NB4 (cell line): ENCODE measurements at regions not wholly inside any gene's neighbourhood (a gene's known extent, or its start where the extent isn't known, plus 50 kb on each side); places are given as distances from the start of the nearest gene placed in this dataset.

Source experiments
- DNase-seq: peaks from one replicate; pipeline ENCODE4 v3.0.0; 2010; ENCODE audit warnings: low read depth
- H3K4me3 ChIP-seq: one replicate; pipeline ENCODE4 v1.5.1; 2011; ENCODE audit warnings: mild to moderate bottlenecking, low read depth, low read length, moderate library complexity
- MYC ChIP-seq: IDR thresholded peaks from 2 replicates; pipeline ENCODE4 v1.6.1; 2011; ENCODE audit warnings: low read depth, low read length
- POLR2A ChIP-seq: IDR thresholded peaks from 2 replicates; pipeline ENCODE4 v1.6.1; 2011; ENCODE audit warnings: mild to moderate bottlenecking; ENCODE audit not compliant: insufficient read length; ENCODE audit errors: extremely low read depth
- TF ChIP-seq, protein P1 (sequence below): IDR thresholded peaks from one replicate; pipeline ENCODE4 v1.5.1; 2012; ENCODE audit warnings: low read depth, low read length
- TF ChIP-seq, protein P2 (sequence below): IDR thresholded peaks from 2 replicates; pipeline ENCODE4 v1.6.1; 2011; ENCODE audit warnings: low read depth, low read length

DNA sequence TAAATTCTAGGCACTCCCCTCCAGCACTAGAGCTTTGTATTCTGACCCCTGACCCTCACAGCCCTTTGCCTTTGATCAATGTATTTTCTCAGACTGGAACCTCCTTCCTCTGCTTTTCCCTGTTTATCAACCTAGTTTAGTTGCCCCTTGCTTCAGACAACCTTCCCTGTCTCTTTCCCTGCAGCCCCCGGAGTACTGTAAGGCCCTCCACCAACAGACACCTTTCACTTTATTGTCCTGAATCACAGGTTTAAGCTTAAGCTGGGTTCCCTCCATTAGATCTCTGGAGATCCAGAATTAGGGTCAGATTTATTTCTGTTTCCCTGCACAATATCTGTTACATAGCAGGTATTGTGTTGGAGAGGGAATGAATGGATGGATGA lies 140.2 kb downstream of the DDX1 start:
- DNase-seq = no peak
- TF ChIP-seq MYC (no peak), POLR2A (no peak)
- TF ChIP-seq, protein P1, sequence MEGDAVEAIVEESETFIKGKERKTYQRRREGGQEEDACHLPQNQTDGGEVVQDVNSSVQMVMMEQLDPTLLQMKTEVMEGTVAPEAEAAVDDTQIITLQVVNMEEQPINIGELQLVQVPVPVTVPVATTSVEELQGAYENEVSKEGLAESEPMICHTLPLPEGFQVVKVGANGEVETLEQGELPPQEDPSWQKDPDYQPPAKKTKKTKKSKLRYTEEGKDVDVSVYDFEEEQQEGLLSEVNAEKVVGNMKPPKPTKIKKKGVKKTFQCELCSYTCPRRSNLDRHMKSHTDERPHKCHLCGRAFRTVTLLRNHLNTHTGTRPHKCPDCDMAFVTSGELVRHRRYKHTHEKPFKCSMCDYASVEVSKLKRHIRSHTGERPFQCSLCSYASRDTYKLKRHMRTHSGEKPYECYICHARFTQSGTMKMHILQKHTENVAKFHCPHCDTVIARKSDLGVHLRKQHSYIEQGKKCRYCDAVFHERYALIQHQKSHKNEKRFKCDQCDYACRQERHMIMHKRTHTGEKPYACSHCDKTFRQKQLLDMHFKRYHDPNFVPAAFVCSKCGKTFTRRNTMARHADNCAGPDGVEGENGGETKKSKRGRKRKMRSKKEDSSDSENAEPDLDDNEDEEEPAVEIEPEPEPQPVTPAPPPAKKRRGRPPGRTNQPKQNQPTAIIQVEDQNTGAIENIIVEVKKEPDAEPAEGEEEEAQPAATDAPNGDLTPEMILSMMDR = no peak
- TF ChIP-seq, protein P2, sequence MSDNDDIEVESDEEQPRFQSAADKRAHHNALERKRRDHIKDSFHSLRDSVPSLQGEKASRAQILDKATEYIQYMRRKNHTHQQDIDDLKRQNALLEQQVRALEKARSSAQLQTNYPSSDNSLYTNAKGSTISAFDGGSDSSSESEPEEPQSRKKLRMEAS = no peak

GRCh38 chr2:15732341-15733077 lies 140.8 kb downstream of the DDX1 start:
- TF ChIP-seq, protein P2 = no peak
- TF ChIP-seq POLR2A (no peak), MYC (no peak)
- TF ChIP-seq, protein P1 = no peak
- no peak overlapping the region for H3K4me3 ChIP-seq
- DNase-seq = no peak

More for the DNA sequence above, 140.2 kb downstream of the DDX1 start:
- no peak overlapping the region for H3K4me3 ChIP-seq

GRCh38 chr2:15733867-15734673 lies 142.4 kb downstream of the DDX1 start:
- no peak overlapping the region for H3K4me3 ChIP-seq
- DNase-seq = no peak
- TF ChIP-seq MYC (no peak), POLR2A (no peak)
- TF ChIP-seq, protein P2 = no peak
- TF ChIP-seq, protein P1 = no peak

DNA sequence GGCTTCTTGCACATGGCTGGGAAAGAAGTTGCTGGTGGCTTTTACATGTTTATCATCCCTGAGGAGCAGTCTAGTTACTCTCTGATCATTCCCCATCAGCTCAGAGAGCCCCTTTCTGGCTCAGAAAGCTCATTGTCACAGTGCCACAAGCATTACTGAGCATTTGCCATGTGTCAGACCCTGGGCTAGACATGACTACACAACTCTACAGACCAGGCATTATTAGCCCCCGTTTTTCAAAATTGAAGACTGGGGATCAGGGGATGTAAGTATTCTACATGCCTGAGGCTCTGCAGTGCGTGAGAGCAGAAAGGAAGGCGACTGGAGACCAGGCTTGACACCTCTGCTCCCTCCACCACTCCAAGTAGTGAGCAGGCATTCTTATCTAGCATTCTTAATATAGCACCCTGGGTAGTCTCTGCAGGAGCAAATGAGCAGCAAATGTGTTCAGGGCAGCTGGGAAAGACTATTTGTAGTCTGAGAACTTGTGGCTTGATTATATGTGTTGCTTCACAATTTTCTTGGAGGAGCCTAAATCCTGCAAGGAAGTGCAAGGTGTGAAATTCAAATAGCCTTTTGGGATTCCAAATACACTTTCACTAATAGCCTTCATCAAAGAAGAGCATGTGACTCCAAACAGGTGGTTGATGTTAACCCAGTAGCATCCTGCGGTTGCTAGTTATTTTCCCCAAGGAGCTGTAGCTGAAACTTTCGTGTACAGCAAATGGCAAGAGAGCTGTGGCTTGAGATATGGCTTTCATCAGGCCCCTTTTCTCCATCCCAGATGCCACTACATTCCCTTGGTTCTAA lies 143.2 kb downstream of the DDX1 start:
- no peak for DNase-seq

More for the DNA sequence above, 143.2 kb downstream of the DDX1 start:
- TF ChIP-seq, protein P1 = no peak
- TF ChIP-seq MYC (no peak), POLR2A (no peak)
- TF ChIP-seq, protein P2 = no peak
- H3K4me3 ChIP-seq = no peak overlapping the region
